ENCODE measurements at regions not wholly inside any gene's neighbourhood (a gene's known extent, or its start where the extent isn't known, plus 50 kb on each side); places are given as distances from the start of the nearest gene placed in this dataset.

DNA sequence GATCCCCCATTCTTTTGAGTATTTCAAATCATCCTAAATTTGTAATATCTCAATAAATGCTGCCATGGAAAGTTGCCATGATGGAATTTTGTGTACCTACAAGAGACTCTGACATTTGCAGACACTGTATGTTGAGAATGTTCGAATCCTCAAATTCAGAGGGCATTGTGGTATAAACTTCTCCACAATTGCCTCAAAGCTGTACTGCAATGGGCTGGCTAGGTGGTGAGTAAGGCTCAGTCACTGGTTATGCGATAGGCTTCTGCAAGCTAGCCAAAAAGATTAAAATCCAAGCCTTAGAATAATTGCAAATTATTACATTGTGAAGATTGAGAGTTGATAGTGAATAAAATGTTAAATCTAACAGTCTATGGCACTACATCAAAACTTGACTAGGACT, 130.2 kb upstream of the CEP162 start:
- DNase-seq (no peak), ATAC-seq (ENCODE audit: low read depth) (no peak)
- H3K27me3 Mint-ChIP-seq = no peaks in the 10 kb centered on the region
- CTCF ChIA-PET = no interaction called here
- peaks cover 3% of the 10 kb centered on the region for H3K9me3 Mint-ChIP-seq
- POLR2A ChIA-PET = no interaction called here
- intact Hi-C loops (cut with micrococcal nuclease) = no loop called here
- no peak overlapping the region for H3K4me3 Mint-ChIP-seq
- no peak overlapping the region for H3K27ac Mint-ChIP-seq
- no peaks in the 10 kb centered on the region for H3K36me3 Mint-ChIP-seq (ENCODE audit: low read depth)
- TF ChIP-seq, protein P1, sequence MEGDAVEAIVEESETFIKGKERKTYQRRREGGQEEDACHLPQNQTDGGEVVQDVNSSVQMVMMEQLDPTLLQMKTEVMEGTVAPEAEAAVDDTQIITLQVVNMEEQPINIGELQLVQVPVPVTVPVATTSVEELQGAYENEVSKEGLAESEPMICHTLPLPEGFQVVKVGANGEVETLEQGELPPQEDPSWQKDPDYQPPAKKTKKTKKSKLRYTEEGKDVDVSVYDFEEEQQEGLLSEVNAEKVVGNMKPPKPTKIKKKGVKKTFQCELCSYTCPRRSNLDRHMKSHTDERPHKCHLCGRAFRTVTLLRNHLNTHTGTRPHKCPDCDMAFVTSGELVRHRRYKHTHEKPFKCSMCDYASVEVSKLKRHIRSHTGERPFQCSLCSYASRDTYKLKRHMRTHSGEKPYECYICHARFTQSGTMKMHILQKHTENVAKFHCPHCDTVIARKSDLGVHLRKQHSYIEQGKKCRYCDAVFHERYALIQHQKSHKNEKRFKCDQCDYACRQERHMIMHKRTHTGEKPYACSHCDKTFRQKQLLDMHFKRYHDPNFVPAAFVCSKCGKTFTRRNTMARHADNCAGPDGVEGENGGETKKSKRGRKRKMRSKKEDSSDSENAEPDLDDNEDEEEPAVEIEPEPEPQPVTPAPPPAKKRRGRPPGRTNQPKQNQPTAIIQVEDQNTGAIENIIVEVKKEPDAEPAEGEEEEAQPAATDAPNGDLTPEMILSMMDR (IDR thresholded peaks at IDR 0.05) = no peak
- no peaks in the 10 kb centered on the region for H3K4me1 Mint-ChIP-seq

DNA sequence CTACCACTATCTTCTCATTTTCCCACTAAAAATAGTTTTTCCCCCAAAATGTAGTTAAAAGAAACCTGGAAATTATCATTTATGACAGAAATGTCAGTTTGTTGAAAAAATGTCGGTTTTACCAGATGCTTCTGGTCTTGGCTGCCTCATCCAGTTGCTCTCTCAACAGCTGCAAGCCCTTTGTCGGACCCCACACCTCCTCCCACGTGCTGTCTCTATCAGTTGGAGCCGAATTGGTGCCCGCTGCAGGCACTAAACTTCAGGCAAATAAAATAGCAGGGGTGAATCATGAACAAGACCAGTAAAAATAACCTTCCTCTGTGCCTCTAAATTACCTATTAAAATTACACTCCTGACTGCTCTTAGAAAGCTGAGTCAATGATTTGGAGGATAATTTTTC, 129.5 kb upstream of the CEP162 start:
- intact Hi-C loops (cut with micrococcal nuclease) = no loop called here

DNA sequence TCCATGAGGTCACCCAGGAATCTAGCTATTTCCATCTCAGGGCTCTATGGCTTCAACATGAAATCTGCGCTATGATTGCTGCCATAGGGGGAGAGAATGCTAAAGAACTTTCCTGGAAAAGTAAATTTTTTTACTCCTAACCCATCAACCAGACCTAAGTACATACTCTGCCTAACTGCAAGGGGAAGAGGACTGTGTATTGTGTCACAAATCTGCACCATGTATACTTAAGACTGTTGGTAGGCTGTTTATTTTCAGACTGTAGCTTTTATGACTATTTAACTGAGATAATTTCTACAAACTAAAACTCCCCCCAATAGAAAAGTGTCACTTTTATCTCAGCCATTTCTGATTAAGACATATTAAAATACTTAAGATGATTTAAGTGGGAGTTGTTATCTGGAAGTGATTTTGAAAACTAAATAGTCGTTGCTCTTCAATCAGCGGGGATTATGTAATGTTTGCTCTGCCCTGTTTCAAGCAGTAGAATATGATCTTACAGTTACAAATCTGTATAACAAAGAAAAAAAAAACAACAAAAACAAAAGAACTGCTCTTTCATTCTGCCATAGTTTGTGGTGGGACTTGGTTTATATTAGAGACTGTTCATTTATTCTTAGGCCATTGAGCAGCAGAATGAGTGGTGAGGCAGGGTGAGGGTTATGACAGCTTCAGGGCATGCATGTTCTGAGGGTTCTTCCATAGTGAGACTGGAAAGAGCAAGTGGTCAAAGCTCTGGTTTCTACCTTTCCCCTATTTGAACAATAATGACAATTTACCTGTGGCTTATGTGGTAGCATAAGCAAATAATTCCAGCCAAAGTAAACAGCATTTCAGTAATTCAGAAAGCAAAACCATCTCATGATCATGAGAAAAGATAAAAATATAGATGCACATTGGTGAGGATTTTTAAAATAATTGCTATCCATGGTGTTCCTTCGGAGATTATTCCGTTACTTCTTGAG, 126.3 kb upstream of the CEP162 start:
- H3K4me1 Mint-ChIP-seq = no peaks in the 10 kb centered on the region
- ChIA-PET CTCF (no interaction called here), POLR2A (no interaction called here)
- TF ChIP-seq, protein P1 (IDR thresholded peaks at IDR 0.05) = no peak
- H3K4me3 Mint-ChIP-seq = no peak overlapping the region
- no peaks in the 10 kb centered on the region for H3K36me3 Mint-ChIP-seq (ENCODE audit: low read depth)
- H3K9me3 Mint-ChIP-seq = peaks cover 3% of the 10 kb centered on the region
- no peak for ATAC-seq (ENCODE audit: low read depth)
- H3K27me3 Mint-ChIP-seq = no peaks in the 10 kb centered on the region
- no peak overlapping the region for H3K27ac Mint-ChIP-seq
- DNase-seq = no peak
- intact Hi-C loops (cut with micrococcal nuclease) = no loop called here

More for the DNA sequence above, 129.5 kb upstream of the CEP162 start:
- Mint-ChIP-seq H3K4me3 (no peak overlapping the region), H3K4me1 (no peaks in the 10 kb centered on the region), H3K27me3 (no peaks in the 10 kb centered on the region), H3K9me3 (peaks cover 3% of the 10 kb centered on the region), H3K36me3 (ENCODE audit: low read depth) (no peaks in the 10 kb centered on the region), H3K27ac (no peak overlapping the region)
- TF ChIP-seq, protein P1 (IDR thresholded peaks at IDR 0.05) = no peak
- DNase-seq (no peak), ATAC-seq (ENCODE audit: low read depth) (no peak)
- ChIA-PET CTCF (no interaction called here), POLR2A (no interaction called here)

DNA sequence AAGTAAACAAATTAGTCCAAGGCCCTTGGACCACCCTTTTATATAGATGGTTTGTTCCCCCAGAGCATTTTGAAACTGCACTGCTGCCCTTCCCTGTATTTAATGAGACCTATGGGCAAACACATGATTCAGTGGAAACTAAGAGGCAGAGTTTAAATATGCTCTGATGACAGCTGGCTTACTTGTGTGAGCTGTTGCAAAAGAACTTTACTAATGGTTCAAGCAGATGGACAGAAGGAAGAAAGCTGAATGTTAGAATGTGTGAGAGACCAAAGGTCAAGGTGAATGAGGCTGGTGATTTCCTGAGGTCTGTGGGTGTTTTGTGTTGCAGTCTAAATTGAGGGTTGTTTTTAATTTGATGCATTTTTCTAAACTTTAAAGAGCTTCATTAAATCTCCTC, 123.0 kb upstream of the CEP162 start:
- no peak for ATAC-seq (ENCODE audit: low read depth)
- DNase-seq = no peak
- no peaks in the 10 kb centered on the region for H3K4me1 Mint-ChIP-seq
- ChIA-PET CTCF (no interaction called here), POLR2A (no interaction called here)
- TF ChIP-seq, protein P1 (IDR thresholded peaks at IDR 0.05) = no peak
- H3K4me3 Mint-ChIP-seq = no peak overlapping the region
- no peak overlapping the region for H3K27ac Mint-ChIP-seq
- no peaks in the 10 kb centered on the region for H3K36me3 Mint-ChIP-seq (ENCODE audit: low read depth)
- H3K27me3 Mint-ChIP-seq = no peaks in the 10 kb centered on the region
- no peaks in the 10 kb centered on the region for H3K9me3 Mint-ChIP-seq
- intact Hi-C loops (cut with micrococcal nuclease) = no loop called here

DNA sequence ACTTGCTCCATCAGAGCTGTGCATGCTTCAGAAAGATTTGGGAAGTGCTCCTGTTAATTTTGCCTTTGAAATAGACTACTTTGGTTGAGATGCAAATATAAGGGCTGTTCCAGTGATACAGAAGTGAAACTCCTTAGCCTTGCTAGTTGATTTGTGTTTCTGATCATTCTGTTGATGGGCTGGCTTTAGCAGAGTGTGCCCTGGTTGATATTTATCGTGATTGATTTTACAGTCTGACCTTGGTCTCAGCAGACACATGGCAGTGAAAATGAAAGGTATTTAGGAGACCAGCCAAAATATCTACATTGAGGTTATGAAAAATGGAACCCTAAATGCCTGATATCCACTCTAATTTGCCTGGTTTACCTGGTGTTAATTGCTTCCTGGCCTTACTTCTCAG, 122.1 kb upstream of the CEP162 start:
- Mint-ChIP-seq H3K9me3 (no peaks in the 10 kb centered on the region), H3K36me3 (ENCODE audit: low read depth) (no peaks in the 10 kb centered on the region), H3K4me1 (no peaks in the 10 kb centered on the region), H3K27ac (no peak overlapping the region), H3K27me3 (no peaks in the 10 kb centered on the region), H3K4me3 (no peak overlapping the region)
- ChIA-PET POLR2A (no interaction called here), CTCF (no interaction called here)
- TF ChIP-seq, protein P1 (IDR thresholded peaks at IDR 0.05) = no peak
- intact Hi-C loops (cut with micrococcal nuclease) = no loop called here
- ATAC-seq (ENCODE audit: low read depth) (no peak), DNase-seq (no peak)
